ENCODE measurements at regions not wholly inside any gene's neighbourhood (a gene's known extent, or its start where the extent isn't known, plus 50 kb on each side); places are given as distances from the start of the nearest gene placed in this dataset.
"Not testable (repeated sequence)": the region's sequence is repeated elsewhere in the genome, so short reads cannot be mapped to it uniquely, and the experiment has no call there.

DNA sequence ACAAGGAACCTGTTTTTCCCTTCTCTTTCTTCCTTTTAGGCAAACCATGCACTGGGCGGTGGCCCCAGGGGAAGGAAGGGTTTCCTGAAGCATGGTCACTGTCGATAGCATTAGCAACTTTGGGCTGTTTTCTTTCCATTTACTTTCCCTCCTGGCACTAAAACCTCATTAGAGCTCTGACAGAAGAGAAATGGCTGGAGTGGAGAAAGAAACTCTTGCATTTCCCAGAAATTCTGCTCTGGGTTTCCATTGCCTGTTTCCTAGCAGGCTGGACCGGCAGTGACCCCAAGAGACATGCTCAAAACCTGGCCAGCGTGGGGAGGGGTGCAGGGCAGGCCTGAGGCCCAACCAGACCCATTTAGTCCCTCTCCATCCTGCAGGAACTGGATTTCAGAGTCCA lies 230.7 kb upstream of the CCL2 start:
- Mint-ChIP-seq H3K4me3 (no peak overlapping the region), H3K36me3 (no peaks in the 10 kb centered on the region), H3K4me1 (no peaks in the 10 kb centered on the region), H3K9me3 (peaks cover 0 to 1% (median 0%) of the 10 kb centered on the region in 8 donors), H3K27ac (no peak overlapping the region), H3K27me3 (peaks cover 11 to 14% of the 10 kb centered on the region in 2 donors)
- intact Hi-C loops (cut with micrococcal nuclease): no loop called here
- no peaks in the 10 kb centered on the region for H3K4me1 ChIP-seq (ENCODE audit: insufficient read depth, low read length)
- POLR2A ChIA-PET (ENCODE audit: partially characterized antibody): no interaction called here
- no peak for DNase-seq
- H3K4me3 ChIP-seq (ENCODE audit: low read length in 2 of 2): no peak overlapping the region
- no peak overlapping the region for H3K27ac ChIP-seq (ENCODE audit: low read depth, low read length)
- CTCF ChIA-PET (ENCODE audit: partially characterized antibody): no interaction called here
- H3K36me3 ChIP-seq (ENCODE audit: insufficient read depth, low read length): no peaks in the 10 kb centered on the region
- H3K9me3 ChIP-seq (ENCODE audit: control insufficient read depth in 1 of 2, low read length in 2 of 2): no peaks in the 10 kb centered on the region
- H3K27me3 ChIP-seq (ENCODE audit: insufficient read depth, low read length): no peaks in the 10 kb centered on the region

DNA sequence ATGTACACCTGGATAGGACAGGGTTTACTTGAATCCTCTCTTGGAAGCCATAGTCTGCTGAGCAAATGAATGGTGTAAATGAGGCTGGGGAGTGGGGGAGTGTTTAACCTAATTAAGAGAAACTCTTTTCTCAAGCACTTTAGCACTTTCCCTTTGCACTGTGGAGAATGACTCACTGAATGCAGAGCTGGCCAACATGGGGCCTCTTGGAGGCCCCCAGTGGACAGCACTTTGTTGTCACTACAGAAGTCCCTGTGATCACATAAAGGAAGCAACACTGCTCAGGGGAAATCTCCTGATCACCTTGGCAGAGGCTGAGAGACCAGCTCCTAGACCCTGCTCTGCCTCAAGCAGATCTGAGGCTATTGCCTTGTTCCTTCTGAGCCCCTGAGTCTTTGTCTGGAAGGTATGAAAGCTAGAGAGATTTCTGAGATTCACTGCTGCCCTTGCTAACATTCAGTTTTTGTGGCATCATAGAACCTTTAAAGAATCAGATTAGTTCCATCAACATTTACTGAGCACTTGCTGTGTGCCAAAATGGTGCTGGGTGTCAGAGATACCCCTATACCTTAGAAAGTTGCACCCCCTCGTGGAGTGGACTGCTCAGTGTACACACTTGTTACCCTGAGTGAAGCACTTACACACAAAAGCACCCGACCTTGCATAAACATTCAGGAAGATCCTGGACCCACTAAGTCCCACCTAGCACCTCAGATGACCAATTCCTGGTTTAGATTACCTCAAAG lies 230.1 kb upstream of the CCL2 start:
- H3K4me1 ChIP-seq (ENCODE audit: insufficient read depth, low read length): no peaks in the 10 kb centered on the region
- H3K27me3 Mint-ChIP-seq: peaks cover 16 to 17% of the 10 kb centered on the region in 2 donors
- H3K4me1 Mint-ChIP-seq: no peaks in the 10 kb centered on the region
- no peaks in the 10 kb centered on the region for H3K27me3 ChIP-seq (ENCODE audit: insufficient read depth, low read length)
- no peaks in the 10 kb centered on the region for H3K9me3 ChIP-seq (ENCODE audit: control insufficient read depth in 1 of 2, low read length in 2 of 2)
- intact Hi-C loops (cut with micrococcal nuclease): no loop called here
- POLR2A ChIA-PET (ENCODE audit: partially characterized antibody): no interaction called here
- H3K4me3 ChIP-seq (ENCODE audit: low read length in 2 of 2): no peak overlapping the region
- H3K36me3 Mint-ChIP-seq: no peaks in the 10 kb centered on the region
- H3K4me3 Mint-ChIP-seq: no peak overlapping the region
- no peak overlapping the region for H3K27ac Mint-ChIP-seq
- DNase-seq: no peak
- H3K27ac ChIP-seq (ENCODE audit: low read depth, low read length): no peak overlapping the region
- CTCF ChIA-PET (ENCODE audit: partially characterized antibody): no interaction called here
- no peaks in the 10 kb centered on the region for H3K36me3 ChIP-seq (ENCODE audit: insufficient read depth, low read length)
- H3K9me3 Mint-ChIP-seq: peaks cover 0 to 5% (median 0%) of the 10 kb centered on the region in 8 donors

DNA sequence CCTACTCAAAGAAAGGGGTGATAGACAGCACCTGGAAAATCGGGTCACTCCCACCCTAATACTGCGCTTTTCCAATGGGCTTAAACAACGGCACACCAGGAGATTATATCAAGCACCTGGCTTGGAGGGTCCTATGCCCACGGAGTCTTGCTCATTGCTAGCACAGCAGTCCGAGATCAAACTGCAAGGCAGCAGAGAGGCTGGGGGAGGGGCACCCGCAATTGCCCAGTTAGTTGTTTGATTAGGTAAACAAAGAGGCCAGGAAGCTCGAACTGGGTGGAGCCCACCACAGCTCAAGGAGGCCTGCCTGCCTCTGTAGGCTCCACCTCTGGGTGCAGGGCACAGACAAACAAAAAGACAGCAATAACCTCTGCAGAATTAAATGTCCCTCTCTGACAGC lies 224.5 kb upstream of the CCL2 start:
- H3K27me3 ChIP-seq (ENCODE audit: insufficient read depth, low read length); H3K4me3 ChIP-seq (ENCODE audit: low read length in 2 of 2); H3K4me1 ChIP-seq (ENCODE audit: insufficient read depth, low read length); H3K27ac Mint-ChIP-seq; H3K27ac ChIP-seq (ENCODE audit: low read depth, low read length); CTCF ChIA-PET (ENCODE audit: partially characterized antibody); POLR2A ChIA-PET (ENCODE audit: partially characterized antibody); H3K4me3 Mint-ChIP-seq; DNase-seq; H3K9me3 ChIP-seq (ENCODE audit: control insufficient read depth in 1 of 2, low read length in 2 of 2); intact Hi-C loops (cut with micrococcal nuclease); H3K36me3 Mint-ChIP-seq; H3K36me3 ChIP-seq (ENCODE audit: insufficient read depth, low read length); H3K4me1 Mint-ChIP-seq: not testable (repeated sequence)
- peaks cover 0 to 34% (median 27%) of the 10 kb centered on the region in 8 donors for H3K9me3 Mint-ChIP-seq
- peaks cover 10 to 15% of the 10 kb centered on the region in 2 donors for H3K27me3 Mint-ChIP-seq

DNA sequence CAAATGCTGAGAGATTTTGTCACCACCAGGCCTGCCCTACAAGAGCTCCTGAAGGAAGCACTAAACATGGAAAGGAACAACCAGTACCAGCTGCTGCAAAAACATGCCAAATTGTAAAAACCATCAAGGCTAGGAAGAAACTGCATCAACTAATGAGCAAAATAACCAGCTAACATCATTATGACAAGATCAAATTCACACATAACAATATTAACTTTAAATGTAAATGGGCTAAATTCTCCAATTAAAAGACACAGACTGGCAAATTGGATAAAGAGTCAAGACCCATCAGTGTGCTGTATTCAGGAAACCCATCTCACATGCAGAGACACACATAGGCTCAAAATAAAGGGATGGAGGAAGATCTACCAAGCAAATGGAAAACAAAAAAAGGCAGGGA lies 222.8 kb upstream of the CCL2 start:
- H3K27ac ChIP-seq (ENCODE audit: low read depth, low read length); DNase-seq; H3K4me1 ChIP-seq (ENCODE audit: insufficient read depth, low read length); H3K4me1 Mint-ChIP-seq; CTCF ChIA-PET (ENCODE audit: partially characterized antibody); POLR2A ChIA-PET (ENCODE audit: partially characterized antibody); H3K27me3 ChIP-seq (ENCODE audit: insufficient read depth, low read length); intact Hi-C loops (cut with micrococcal nuclease); H3K4me3 Mint-ChIP-seq; H3K9me3 ChIP-seq (ENCODE audit: control insufficient read depth in 1 of 2, low read length in 2 of 2); H3K27ac Mint-ChIP-seq; H3K36me3 ChIP-seq (ENCODE audit: insufficient read depth, low read length); H3K4me3 ChIP-seq (ENCODE audit: low read length in 2 of 2); H3K36me3 Mint-ChIP-seq: not testable (repeated sequence)
- peaks cover 0 to 38% (median 28%) of the 10 kb centered on the region in 8 donors for H3K9me3 Mint-ChIP-seq
- peaks cover 8 to 14% of the 10 kb centered on the region in 2 donors for H3K27me3 Mint-ChIP-seq

DNA sequence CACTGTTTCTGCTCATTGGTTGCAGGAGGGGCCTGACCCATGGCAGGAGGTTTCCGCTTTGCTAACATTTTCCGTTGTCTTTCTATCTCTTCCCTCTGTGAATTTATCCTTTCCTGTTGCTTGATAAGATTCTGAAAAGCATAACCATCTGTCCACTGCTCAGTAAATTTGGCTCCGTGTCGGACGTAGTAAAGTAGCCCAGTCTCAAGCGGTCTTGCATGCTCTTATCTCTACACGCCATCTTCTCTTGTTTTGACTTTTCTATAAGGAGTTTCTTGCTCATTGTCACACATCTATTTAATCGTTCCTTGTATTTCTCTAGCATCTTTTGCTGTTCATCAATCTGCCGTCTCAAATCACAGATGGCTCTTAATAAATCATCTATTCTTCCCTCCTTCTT lies 216.3 kb upstream of the CCL2 start:
- H3K4me3 ChIP-seq (ENCODE audit: low read length in 2 of 2); CTCF ChIA-PET (ENCODE audit: partially characterized antibody); H3K4me1 Mint-ChIP-seq; H3K4me1 ChIP-seq (ENCODE audit: insufficient read depth, low read length); intact Hi-C loops (cut with micrococcal nuclease); H3K36me3 ChIP-seq (ENCODE audit: insufficient read depth, low read length); H3K27me3 ChIP-seq (ENCODE audit: insufficient read depth, low read length); H3K27ac ChIP-seq (ENCODE audit: low read depth, low read length); H3K27ac Mint-ChIP-seq; POLR2A ChIA-PET (ENCODE audit: partially characterized antibody); H3K27me3 Mint-ChIP-seq; H3K9me3 ChIP-seq (ENCODE audit: control insufficient read depth in 1 of 2, low read length in 2 of 2); H3K9me3 Mint-ChIP-seq; H3K36me3 Mint-ChIP-seq; DNase-seq; H3K4me3 Mint-ChIP-seq: not testable (repeated sequence)

DNA sequence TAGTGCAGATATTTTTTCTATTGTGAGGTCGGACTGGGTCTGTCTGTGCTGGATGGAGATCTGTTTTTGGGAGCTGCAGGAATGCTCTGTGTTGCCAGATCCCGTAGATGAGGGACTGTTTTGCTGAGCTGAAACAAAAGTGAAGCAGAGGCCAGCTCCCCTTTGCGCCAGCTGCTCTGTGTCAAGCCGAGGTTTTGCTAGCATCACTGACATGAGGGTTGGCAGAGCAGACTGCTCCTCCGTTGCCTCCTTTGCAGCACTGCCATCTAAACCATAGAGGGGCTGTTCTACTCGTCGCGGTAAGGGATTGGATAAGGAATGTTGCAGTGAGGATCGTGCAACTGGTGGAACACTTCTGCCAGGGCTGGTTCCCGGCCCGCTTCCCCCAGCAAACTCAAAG lies 215.9 kb upstream of the CCL2 start:
- DNase-seq; H3K4me3 Mint-ChIP-seq; H3K36me3 Mint-ChIP-seq; H3K27me3 ChIP-seq (ENCODE audit: insufficient read depth, low read length); H3K27me3 Mint-ChIP-seq; POLR2A ChIA-PET (ENCODE audit: partially characterized antibody); H3K4me1 ChIP-seq (ENCODE audit: insufficient read depth, low read length); intact Hi-C loops (cut with micrococcal nuclease); CTCF ChIA-PET (ENCODE audit: partially characterized antibody); H3K4me1 Mint-ChIP-seq; H3K36me3 ChIP-seq (ENCODE audit: insufficient read depth, low read length); H3K27ac Mint-ChIP-seq; H3K9me3 ChIP-seq (ENCODE audit: control insufficient read depth in 1 of 2, low read length in 2 of 2); H3K4me3 ChIP-seq (ENCODE audit: low read length in 2 of 2); H3K27ac ChIP-seq (ENCODE audit: low read depth, low read length); H3K9me3 Mint-ChIP-seq: not testable (repeated sequence)

DNA sequence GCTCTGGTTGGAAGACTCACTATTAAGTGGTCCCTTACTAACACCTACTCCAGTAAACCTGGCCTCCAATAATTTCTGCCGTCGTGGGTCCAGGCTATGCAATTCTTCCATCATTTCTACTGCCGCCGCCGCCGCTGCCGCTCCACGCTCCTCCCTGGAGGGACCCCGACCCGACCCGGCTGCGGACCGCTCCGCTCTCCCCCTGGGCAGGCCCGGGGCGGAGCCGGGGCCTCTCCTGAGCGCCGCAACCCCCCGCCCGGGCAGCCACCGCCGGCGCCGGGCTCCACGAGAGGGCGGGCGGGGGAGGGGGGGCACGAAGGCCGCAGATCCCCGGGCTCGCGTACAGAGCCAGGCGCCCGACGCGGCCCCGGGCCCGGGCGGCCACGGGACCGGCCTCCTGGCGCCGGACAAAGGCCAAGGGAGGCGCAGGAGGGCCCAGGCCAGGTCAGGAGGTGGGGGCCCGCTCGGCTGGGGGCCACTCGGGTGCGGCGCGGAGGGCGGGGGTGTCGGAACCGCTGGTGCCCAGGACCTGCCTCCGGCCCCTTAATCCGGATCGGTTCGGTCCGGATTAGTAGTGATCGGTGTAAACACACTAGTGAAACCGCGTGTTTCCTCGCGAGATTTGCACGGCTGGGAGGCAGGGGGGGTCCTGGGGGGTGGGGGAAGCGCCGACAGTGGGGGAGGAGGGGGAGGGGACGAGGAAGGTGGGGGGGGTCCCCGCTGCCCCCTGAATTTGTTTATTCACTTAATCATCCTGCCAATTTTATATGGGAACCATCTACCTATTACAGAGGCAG lies 215.1 kb upstream of the CCL2 start:
- H3K27ac ChIP-seq (ENCODE audit: low read depth, low read length); H3K4me1 Mint-ChIP-seq; POLR2A ChIA-PET (ENCODE audit: partially characterized antibody); H3K27ac Mint-ChIP-seq; H3K4me3 Mint-ChIP-seq; H3K4me3 ChIP-seq (ENCODE audit: low read length in 2 of 2); CTCF ChIA-PET (ENCODE audit: partially characterized antibody); H3K27me3 Mint-ChIP-seq; H3K36me3 ChIP-seq (ENCODE audit: insufficient read depth, low read length); H3K9me3 Mint-ChIP-seq; intact Hi-C loops (cut with micrococcal nuclease); H3K9me3 ChIP-seq (ENCODE audit: control insufficient read depth in 1 of 2, low read length in 2 of 2); H3K36me3 Mint-ChIP-seq; H3K4me1 ChIP-seq (ENCODE audit: insufficient read depth, low read length); H3K27me3 ChIP-seq (ENCODE audit: insufficient read depth, low read length): not testable (repeated sequence)
- DNase-seq: peak; percentile 2 to 46 (median 19)

Data from CD4-positive, alpha-beta memory T cell (primary cell).